Caco-2 (cell line): ENCODE measurements at regions not wholly inside any gene's neighbourhood (a gene's known extent, or its start where the extent isn't known, plus 50 kb on each side); places are given as distances from the start of the nearest gene placed in this dataset.

Experiments
- BruUV-seq: library from RNA; stranded (reverse); fragments of 400-500 nt; replicated peaks from 2 replicates; lab custom pipeline; 2021; lab: Mats Ljungman, UMichigan
- CTCF ChIA-PET: fragments of 300-600 bp; sonication (Branson Sonifier 250); formaldehyde crosslinking; loops from one replicate; lab custom pipeline; 2022; ENCODE audit warnings: antibody characterized with exemption; lab: Charles Lee
- POLR2A ChIA-PET: fragments of 300-600 bp; sonication (Branson Sonifier 250); formaldehyde crosslinking; loops from one replicate; lab custom pipeline; 2022; ENCODE audit warnings: antibody characterized with exemption; lab: Charles Lee
- DNase-seq, 2 experiments: peaks; one replicate each; pipeline versions ENCODE4 v3.0.0 to v3.0.0-alpha.2; 2020 to 2022
- H3K27me3 ChIP-seq: replicated peaks from 2 replicates; pipeline ENCODE4 v1.6.0; 2011; ENCODE audit warnings: low read length; ENCODE audit not compliant: control insufficient read depth, insufficient read depth
- H3K36me3 ChIP-seq: 2 replicates; pipeline ENCODE4 v1.5.1; 2011; ENCODE audit warnings: low read length; ENCODE audit not compliant: control insufficient read depth, insufficient read depth
- H3K4me1 ChIP-seq: fragments of 250-450 bp; sonication (Bioruptor Pico); 2 replicates; pipeline ENCODE4 v1.5.1; 2020; ENCODE audit warnings: mild to moderate bottlenecking
- H3K4me3 ChIP-seq: 2 replicates; pipeline ENCODE4 v1.5.1; 2011; ENCODE audit warnings: low read depth, mild to moderate bottlenecking, control low read depth, low read length
- H3K9me3 ChIP-seq: fragments of 250-450 bp; sonication (Bioruptor Pico); 2 replicates; pipeline ENCODE4 v1.5.1; 2020; ENCODE audit warnings: mild to moderate bottlenecking, moderate library complexity
- H3K27ac Mint-ChIP-seq: one replicate; pipeline ENCODE4 v1.8.0; 2022; ENCODE audit warnings: mixed read lengths; ENCODE audit not compliant: unreplicated experiment
- H3K27me3 Mint-ChIP-seq: one replicate; pipeline ENCODE4 v1.8.0; 2022; ENCODE audit warnings: mixed read lengths; ENCODE audit not compliant: insufficient read depth, unreplicated experiment
- H3K36me3 Mint-ChIP-seq: one replicate; pipeline ENCODE4 v1.8.0; 2022; ENCODE audit warnings: mild to moderate bottlenecking, mixed read lengths; ENCODE audit not compliant: insufficient read depth, unreplicated experiment
- H3K4me1 Mint-ChIP-seq: one replicate; pipeline ENCODE4 v1.8.0; 2022; ENCODE audit warnings: low read depth, mixed read lengths; ENCODE audit not compliant: unreplicated experiment
- H3K4me3 Mint-ChIP-seq: one replicate; pipeline ENCODE4 v1.8.0; 2022; ENCODE audit warnings: mild to moderate bottlenecking, moderate library complexity, mixed read lengths; ENCODE audit not compliant: unreplicated experiment
- H3K9me3 Mint-ChIP-seq: one replicate; pipeline ENCODE4 v1.8.0; 2022; ENCODE audit warnings: mixed read lengths; ENCODE audit not compliant: unreplicated experiment
- intact Hi-C: fragments of 100-400 bp; cut with micrococcal nuclease; formaldehyde crosslinking; loops from one replicate; pipeline ENCODE4 v1.10.0; 2022; ENCODE audit not compliant: unreplicated experiment
- TF ChIP-seq, protein P1 (sequence below), 2 experiments: fragments of 200-600 bp in 1 of 2; IDR thresholded peaks; 1 replicate in 1 of 2; 2 replicates in 1 of 2; pipeline versions ENCODE4 v1.5.1 to v1.8.0; 2011 to 2022; ENCODE audit warnings: antibody characterized with exemption in 1 of 2, control low read depth in 1 of 2, inconsistent platforms in 1 of 2, low read depth in 1 of 2, low read length in 1 of 2, mild to moderate bottlenecking in 1 of 2, moderate library complexity in 1 of 2; ENCODE audit not compliant: insufficient read depth in 1 of 2, severe bottlenecking in 1 of 2, unreplicated experiment in 1 of 2

DNA sequence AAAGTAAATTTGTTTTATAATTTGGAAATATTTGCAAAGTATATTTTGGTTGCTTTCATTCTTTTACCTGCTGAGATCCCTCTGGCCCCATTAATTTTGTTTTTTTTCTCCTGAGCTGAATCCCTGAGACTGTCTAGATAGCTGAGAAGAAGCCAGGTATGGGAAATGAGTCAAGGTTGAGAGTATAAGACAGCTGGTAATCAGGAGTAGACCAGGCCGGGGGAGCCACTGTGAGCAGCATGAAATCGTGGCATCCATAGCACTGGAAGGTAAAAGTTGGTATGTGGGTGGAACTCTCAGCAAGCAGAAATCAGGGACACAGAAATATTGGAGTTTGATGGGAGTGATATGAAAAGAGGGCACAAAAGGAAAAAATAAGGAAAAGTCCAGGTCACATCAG is 164.5 kb downstream of the FHIP1A start:
- Histone ChIP-seq H3K27me3 (no peaks in the 10 kb centered on the region), H3K4me3 (no peak overlapping the region), H3K9me3 (no peaks in the 10 kb centered on the region), H3K4me1 (no peaks in the 10 kb centered on the region), H3K36me3 (no peaks in the 10 kb centered on the region)
- TF ChIP-seq, protein P1, sequence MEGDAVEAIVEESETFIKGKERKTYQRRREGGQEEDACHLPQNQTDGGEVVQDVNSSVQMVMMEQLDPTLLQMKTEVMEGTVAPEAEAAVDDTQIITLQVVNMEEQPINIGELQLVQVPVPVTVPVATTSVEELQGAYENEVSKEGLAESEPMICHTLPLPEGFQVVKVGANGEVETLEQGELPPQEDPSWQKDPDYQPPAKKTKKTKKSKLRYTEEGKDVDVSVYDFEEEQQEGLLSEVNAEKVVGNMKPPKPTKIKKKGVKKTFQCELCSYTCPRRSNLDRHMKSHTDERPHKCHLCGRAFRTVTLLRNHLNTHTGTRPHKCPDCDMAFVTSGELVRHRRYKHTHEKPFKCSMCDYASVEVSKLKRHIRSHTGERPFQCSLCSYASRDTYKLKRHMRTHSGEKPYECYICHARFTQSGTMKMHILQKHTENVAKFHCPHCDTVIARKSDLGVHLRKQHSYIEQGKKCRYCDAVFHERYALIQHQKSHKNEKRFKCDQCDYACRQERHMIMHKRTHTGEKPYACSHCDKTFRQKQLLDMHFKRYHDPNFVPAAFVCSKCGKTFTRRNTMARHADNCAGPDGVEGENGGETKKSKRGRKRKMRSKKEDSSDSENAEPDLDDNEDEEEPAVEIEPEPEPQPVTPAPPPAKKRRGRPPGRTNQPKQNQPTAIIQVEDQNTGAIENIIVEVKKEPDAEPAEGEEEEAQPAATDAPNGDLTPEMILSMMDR (IDR thresholded peaks at IDR 0.05; ENCODE audit: insufficient read depth in 1 of 2, low read depth in 1 of 2, low read length in 1 of 2, severe bottlenecking in 1 of 2, unreplicated experiment in 1 of 2): no peak
- intact Hi-C loops: no loop called here
- H3K27me3 Mint-ChIP-seq: no peaks in the 10 kb centered on the region
- ChIA-PET CTCF (no interaction called here), POLR2A (no interaction called here)
- H3K4me1 Mint-ChIP-seq: no peaks in the 10 kb centered on the region
- H3K27ac Mint-ChIP-seq: no peak overlapping the region
- no peaks in the 10 kb centered on the region for H3K9me3 Mint-ChIP-seq
- H3K36me3 Mint-ChIP-seq: peaks cover 4% of the 10 kb centered on the region
- no peak for DNase-seq
- H3K4me3 Mint-ChIP-seq: no peak overlapping the region
- BruUV-seq: no TSS peak

DNA sequence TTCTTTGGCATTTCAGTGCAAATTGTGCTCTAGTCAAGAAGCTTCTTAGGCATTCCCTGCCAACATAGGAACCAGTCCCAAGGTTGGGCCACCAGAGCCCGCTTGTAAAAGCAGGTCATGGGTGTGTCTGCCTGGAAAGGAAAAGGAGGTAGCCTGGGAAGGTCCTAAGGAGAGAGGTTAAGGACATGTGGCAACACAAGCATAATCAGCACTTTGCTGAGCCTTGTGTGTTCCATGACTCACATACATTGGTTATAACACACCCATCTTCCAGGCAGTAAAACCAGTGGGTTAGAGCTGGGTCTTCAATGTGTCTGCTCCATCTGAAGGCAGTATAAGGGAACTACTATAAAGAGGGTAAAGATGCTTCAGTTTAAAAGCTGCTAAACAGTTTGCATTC is 165.0 kb downstream of the FHIP1A start:
- Mint-ChIP-seq H3K4me1 (no peaks in the 10 kb centered on the region), H3K9me3 (no peaks in the 10 kb centered on the region), H3K27me3 (no peaks in the 10 kb centered on the region), H3K4me3 (no peak overlapping the region), H3K27ac (no peak overlapping the region), H3K36me3 (peaks cover 4% of the 10 kb centered on the region)
- Histone ChIP-seq H3K4me3 (no peak overlapping the region), H3K27me3 (no peaks in the 10 kb centered on the region), H3K4me1 (no peaks in the 10 kb centered on the region), H3K36me3 (no peaks in the 10 kb centered on the region), H3K9me3 (no peaks in the 10 kb centered on the region)
- no TSS peak for BruUV-seq
- ChIA-PET CTCF (no interaction called here), POLR2A (no interaction called here)
- TF ChIP-seq, protein P1 (IDR thresholded peaks at IDR 0.05; ENCODE audit: insufficient read depth in 1 of 2, low read depth in 1 of 2, low read length in 1 of 2, severe bottlenecking in 1 of 2, unreplicated experiment in 1 of 2): no peak
- intact Hi-C loops: no loop called here
- DNase-seq: no peak

DNA sequence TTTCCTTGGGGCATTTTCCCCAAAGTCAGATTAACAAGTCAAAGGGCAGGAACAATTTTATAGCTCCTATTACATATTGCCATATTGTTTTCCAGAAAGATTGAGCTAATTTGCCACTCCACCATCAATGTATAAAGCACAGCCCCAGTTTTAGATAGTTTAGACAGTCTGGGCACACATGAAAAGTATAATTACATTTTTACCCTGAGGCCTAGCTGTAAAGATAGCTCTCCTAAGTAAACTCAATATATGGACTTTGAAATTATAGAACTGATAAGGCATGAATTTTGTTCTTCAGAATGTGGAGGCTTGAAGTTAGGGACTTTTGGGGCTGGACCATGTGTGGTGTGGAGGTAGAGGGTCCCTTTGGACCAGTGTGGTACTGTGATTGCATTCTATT is 166.0 kb downstream of the FHIP1A start:
- intact Hi-C loops: no loop called here
- Mint-ChIP-seq H3K4me3 (no peak overlapping the region), H3K36me3 (peaks cover 4% of the 10 kb centered on the region), H3K4me1 (no peaks in the 10 kb centered on the region), H3K9me3 (no peaks in the 10 kb centered on the region), H3K27ac (no peak overlapping the region), H3K27me3 (no peaks in the 10 kb centered on the region)
- ChIA-PET POLR2A (no interaction called here), CTCF (no interaction called here)
- Histone ChIP-seq H3K4me1 (no peaks in the 10 kb centered on the region), H3K9me3 (no peaks in the 10 kb centered on the region), H3K27me3 (no peaks in the 10 kb centered on the region), H3K36me3 (no peaks in the 10 kb centered on the region), H3K4me3 (no peak overlapping the region)
- BruUV-seq: no TSS peak
- no peak for DNase-seq
- TF ChIP-seq, protein P1 (IDR thresholded peaks at IDR 0.05; ENCODE audit: insufficient read depth in 1 of 2, low read depth in 1 of 2, low read length in 1 of 2, severe bottlenecking in 1 of 2, unreplicated experiment in 1 of 2): no peak
